Erythroblast (primary cell): ENCODE measurements at regions not wholly inside any gene's neighbourhood (a gene's known extent, or its start where the extent isn't known, plus 50 kb on each side); places are given as distances from the start of the nearest gene placed in this dataset.

Experiments
- GATA1 ChIP-seq: IDR thresholded peaks from 2 replicates; pipeline ENCODE4 v1.6.1; 2011; ENCODE audit warnings: low read depth, mild to moderate bottlenecking, control low read depth, low read length, moderate library complexity
- POLR2A ChIP-seq: IDR thresholded peaks from 2 replicates; pipeline ENCODE4 v1.6.1; 2011; ENCODE audit warnings: mild to moderate bottlenecking, low read length

- TF ChIP-seq POLR2A: no peak
- no peak for TF ChIP-seq GATA1
Measured at GRCh38 chr13:23996456-23996855, 99.2 kb upstream of the C1QTNF9B start.
